HCT116 (cell line): ENCODE measurements at regions not wholly inside any gene's neighbourhood (a gene's known extent, or its start where the extent isn't known, plus 50 kb on each side); places are given as distances from the start of the nearest gene placed in this dataset.

Experiments
- CTCF ChIP-seq, 3 experiments: fragments of 200-600 bp in 1 of 3; sonication (generic) in 1 of 3; IDR thresholded peaks in 2 of 3; conservative IDR thresholded peaks in 1 of 3; 2 replicates each; pipeline ENCODE4 v1.5.1; 2012 to 2017; ENCODE audit warnings: low read depth in 2 of 3, low read length in 2 of 3, antibody characterized with exemption in 1 of 3, borderline replicate concordance in 1 of 3, control low read depth in 1 of 3, mild to moderate bottlenecking in 1 of 3, mixed read lengths in 1 of 3, mixed run types in 1 of 3, moderate library complexity in 1 of 3; ENCODE audit not compliant: insufficient read depth in 1 of 3
- FOSL1 ChIP-seq: IDR thresholded peaks from 2 replicates; pipeline ENCODE4 v1.6.1; 2012; ENCODE audit warnings: low read depth
- POLR2A ChIP-seq: IDR thresholded peaks from 2 replicates; pipeline ENCODE4 v1.7.0; 2011; ENCODE audit warnings: borderline replicate concordance; ENCODE audit not compliant: insufficient read depth, insufficient read length; ENCODE audit errors: extremely low read depth
- POLR2AphosphoS5 ChIP-seq: IDR thresholded peaks from 2 replicates; pipeline ENCODE4 v1.6.1; 2011; ENCODE audit warnings: mild to moderate bottlenecking, low read depth, low read length, moderate library complexity
- REST ChIP-seq: IDR thresholded peaks from 2 replicates; pipeline ENCODE4 v1.6.1; 2012; ENCODE audit warnings: low read depth
- SRF ChIP-seq: IDR thresholded peaks from 2 replicates; pipeline ENCODE4 v1.6.1; 2012; ENCODE audit warnings: low read depth

GRCh38 chrX:16240968-16241367, 73.7 kb downstream of the MAGEB17 start:
- TF ChIP-seq REST: no peak
- no peak for TF ChIP-seq POLR2AphosphoS5
- no peak for TF ChIP-seq FOSL1
- no peak for TF ChIP-seq CTCF (IDR thresholded peaks at IDR 0.05 in 2 of 3, conservative IDR thresholded peaks at IDR 0.05 in 1 of 3; ENCODE audit: borderline replicate concordance in 1 of 3, insufficient read depth in 1 of 3, low read depth in 2 of 3, low read length in 2 of 3)
- no peak for TF ChIP-seq POLR2A
- no peak for TF ChIP-seq SRF
